ENCODE measurements at regions not wholly inside any gene's neighbourhood (a gene's known extent, or its start where the extent isn't known, plus 50 kb on each side); places are given as distances from the start of the nearest gene placed in this dataset.

DNA sequence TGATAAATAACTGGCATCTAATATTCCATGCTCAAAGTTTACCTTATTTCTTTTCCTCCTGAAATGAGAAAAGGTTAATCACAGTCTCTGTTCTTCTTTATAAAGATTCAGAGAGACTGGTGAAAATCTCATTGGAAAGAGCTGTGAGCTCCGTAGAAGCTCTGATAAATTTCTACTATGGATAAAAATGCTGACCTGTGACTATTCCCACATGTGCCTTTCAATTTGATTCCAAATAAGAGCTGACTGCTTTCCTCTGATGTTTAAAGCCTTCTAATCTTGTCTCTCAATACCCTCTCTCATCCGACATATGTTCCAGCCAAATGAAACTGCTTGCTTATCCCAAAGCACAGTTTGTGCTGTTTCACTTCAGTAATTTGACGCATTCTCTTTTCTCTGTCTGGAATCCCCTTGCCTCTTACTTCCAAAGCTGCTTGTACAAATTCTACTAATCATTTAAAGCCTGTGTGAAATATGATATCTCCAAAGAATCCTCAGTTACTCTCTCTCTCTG lies 130.1 kb downstream of the RTP4 start:
- TF ChIP-seq ZNF423 (tag by site-specific recombination; IDR thresholded peaks at IDR 0.05) (no peak), CTCF (tag by site-specific recombination; IDR thresholded peaks at IDR 0.05) (no peak), ZNF121 (tag by site-specific recombination; IDR thresholded peaks at IDR 0.05) (no peak), ZNF843 (tag by site-specific recombination; IDR thresholded peaks at IDR 0.05) (no peak), ZNF239 (tag by site-specific recombination; IDR thresholded peaks at IDR 0.05) (no peak), ZNF707 (tag by site-specific recombination; IDR thresholded peaks at IDR 0.05) (no peak), ZNF138 (tag by site-specific recombination; IDR thresholded peaks at IDR 0.05; ENCODE audit: borderline replicate concordance) (no peak)

Measured in HEK293 (cell line).